GM20431 (cell line): ENCODE measurements at regions not wholly inside any gene's neighbourhood (a gene's known extent, or its start where the extent isn't known, plus 50 kb on each side); places are given as distances from the start of the nearest gene placed in this dataset.
"Not testable (repeated sequence)": the region's sequence is repeated elsewhere in the genome, so short reads cannot be mapped to it uniquely, and the experiment has no call there.

ENCODE experiments used
- in situ Hi-C: fragments of 300-500 bp; cut with MseI, MboI; formaldehyde crosslinking; loops from one replicate; pipeline ENCODE4 v1.15.0; 2020; ENCODE audit warnings: low sequenced_read_pairs; ENCODE audit not compliant: unreplicated experiment

GRCh38 chr13:44306371-44307192 is 67.0 kb upstream of the SERP2 start:
- in situ Hi-C loops = no loop called here

- in situ Hi-C loops = no loop called here
Observed at GRCh38 chr13:44307255-44307654, 66.4 kb upstream of the SERP2 start.

GRCh38 chr13:44307844-44308243 is 65.8 kb upstream of the SERP2 start:
- in situ Hi-C loops = no loop called here

- in situ Hi-C loops = no loop called here
Observed at GRCh38 chr13:44308352-44308751, 65.3 kb upstream of the SERP2 start.

- in situ Hi-C loops = no loop called here
Observed at GRCh38 chr13:44309794-44310757, 63.5 kb upstream of the SERP2 start.

GRCh38 chr13:44311011-44311780 is 62.4 kb upstream of the SERP2 start:
- in situ Hi-C loops = no loop called here

- in situ Hi-C loops = no loop called here
Observed at GRCh38 chr13:44312131-44312530, 61.5 kb upstream of the SERP2 start.

- in situ Hi-C loops = no loop called here
Observed at GRCh38 chr13:44312834-44313551, 60.6 kb upstream of the SERP2 start.

GRCh38 chr13:44313674-44314073 is 60.0 kb upstream of the SERP2 start:
- in situ Hi-C loops = no loop called here

- in situ Hi-C loops = not testable (repeated sequence)
Observed at GRCh38 chr13:44314160-44314559, 59.5 kb upstream of the SERP2 start.

- in situ Hi-C loops = no loop called here
Observed at GRCh38 chr13:44317752-44318151, 55.9 kb upstream of the SERP2 start.

GRCh38 chr13:44318161-44318560 is 55.5 kb upstream of the SERP2 start:
- in situ Hi-C loops = no loop called here

GRCh38 chr13:44320611-44321010 is 53.0 kb upstream of the SERP2 start:
- in situ Hi-C loops = no loop called here

- in situ Hi-C loops = no loop called here
Observed at GRCh38 chr13:44321961-44322360, 51.7 kb upstream of the SERP2 start.

GRCh38 chr13:44322928-44323327 is 50.7 kb upstream of the SERP2 start:
- in situ Hi-C loops = no loop called here

GRCh38 chr13:44323754-44324153 is 49.9 kb upstream of the SERP2 start:
- in situ Hi-C loops = no loop called here
